ENCODE measurements at regions not wholly inside any gene's neighbourhood (a gene's known extent, or its start where the extent isn't known, plus 50 kb on each side); places are given as distances from the start of the nearest gene placed in this dataset.
A peak's percentile ranks its signal among the peaks of the same experiment; 100 is the strongest.

GRCh38 chr10:10872035-10872673 is 145.5 kb upstream of the CELF2 start:
- CTCF ChIA-PET, result interaction anchor here (0.6 kb wide), 1 partner anchor 68 kb away, joined by 3 read pairs; no protein-coding TSS in a partner anchor
- POLR2A ChIA-PET (ENCODE audit: low non-redundant PET), result no interaction called here
- TF ChIP-seq CTCF (conservative IDR thresholded peaks at IDR 0.05; ENCODE audit: low read depth), result no peak
- DNase-seq (ENCODE audit: low spot score), result peak; percentile 45
- H3K27ac ChIP-seq, result no peak overlapping the region

DNA sequence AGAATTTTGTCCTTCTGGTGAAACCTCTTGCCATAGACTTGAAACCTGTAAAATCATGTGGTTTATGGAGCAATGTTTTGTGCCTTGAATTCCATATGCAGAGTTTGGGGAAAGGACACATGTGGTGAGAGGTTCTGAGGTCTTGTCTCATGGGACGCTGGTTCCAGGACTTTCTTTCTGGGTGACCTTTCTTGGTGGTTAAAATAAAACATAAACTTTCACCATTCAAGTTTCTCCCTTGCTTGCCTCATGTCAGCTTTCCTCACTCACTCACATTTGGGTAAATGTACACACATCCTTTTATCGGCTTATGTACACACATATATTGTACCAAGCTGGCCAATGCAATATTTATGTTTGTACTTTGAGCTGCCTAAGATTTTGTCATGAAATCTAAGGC is 144.9 kb upstream of the CELF2 start:
- H3K27ac ChIP-seq, result no peak overlapping the region
- CTCF ChIA-PET, result no interaction called here
- POLR2A ChIA-PET (ENCODE audit: low non-redundant PET), result no interaction called here
- DNase-seq (ENCODE audit: low spot score), result no peak
- no peak for TF ChIP-seq CTCF (conservative IDR thresholded peaks at IDR 0.05; ENCODE audit: low read depth)

GRCh38 chr10:10873289-10873688 is 144.4 kb upstream of the CELF2 start:
- ChIA-PET POLR2A (ENCODE audit: low non-redundant PET) (no interaction called here), CTCF (no interaction called here)
- no peak for DNase-seq (ENCODE audit: low spot score)
- H3K27ac ChIP-seq, result no peak overlapping the region
- TF ChIP-seq CTCF (conservative IDR thresholded peaks at IDR 0.05; ENCODE audit: low read depth), result no peak

GRCh38 chr10:10873915-10874314 is 143.8 kb upstream of the CELF2 start:
- no peak for TF ChIP-seq CTCF (conservative IDR thresholded peaks at IDR 0.05; ENCODE audit: low read depth)
- DNase-seq (ENCODE audit: low spot score), result no peak
- CTCF ChIA-PET, result interaction anchor here (0.7 kb wide), 1 partner anchor 451 kb away, joined by 3 read pairs; no protein-coding TSS in a partner anchor
- H3K27ac ChIP-seq, result no peak overlapping the region
- POLR2A ChIA-PET (ENCODE audit: low non-redundant PET), result no interaction called here

DNA sequence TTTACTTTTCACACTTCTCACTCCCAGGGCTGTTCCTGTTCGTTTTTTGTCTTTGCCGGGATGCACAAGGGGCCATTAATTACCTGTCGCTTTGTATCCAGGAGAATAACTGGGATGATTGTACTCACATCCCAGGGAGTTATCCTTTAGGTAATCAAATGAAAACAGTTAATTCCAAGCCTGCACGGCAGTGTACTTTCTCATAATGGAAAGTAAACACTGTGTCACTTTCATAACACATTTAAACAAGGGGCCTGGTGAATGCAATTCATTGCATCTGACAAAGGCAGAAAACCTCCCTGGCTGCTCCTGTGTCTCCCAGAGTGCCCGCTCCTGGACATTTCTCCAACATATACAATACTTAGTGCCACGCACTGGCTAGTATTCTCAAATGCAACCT is 138.7 kb upstream of the CELF2 start:
- ChIA-PET POLR2A (ENCODE audit: low non-redundant PET) (no interaction called here), CTCF (no interaction called here)
- no peak overlapping the region for H3K27ac ChIP-seq
- no peak for TF ChIP-seq CTCF (conservative IDR thresholded peaks at IDR 0.05; ENCODE audit: low read depth)
- DNase-seq (ENCODE audit: low spot score), result no peak

DNA sequence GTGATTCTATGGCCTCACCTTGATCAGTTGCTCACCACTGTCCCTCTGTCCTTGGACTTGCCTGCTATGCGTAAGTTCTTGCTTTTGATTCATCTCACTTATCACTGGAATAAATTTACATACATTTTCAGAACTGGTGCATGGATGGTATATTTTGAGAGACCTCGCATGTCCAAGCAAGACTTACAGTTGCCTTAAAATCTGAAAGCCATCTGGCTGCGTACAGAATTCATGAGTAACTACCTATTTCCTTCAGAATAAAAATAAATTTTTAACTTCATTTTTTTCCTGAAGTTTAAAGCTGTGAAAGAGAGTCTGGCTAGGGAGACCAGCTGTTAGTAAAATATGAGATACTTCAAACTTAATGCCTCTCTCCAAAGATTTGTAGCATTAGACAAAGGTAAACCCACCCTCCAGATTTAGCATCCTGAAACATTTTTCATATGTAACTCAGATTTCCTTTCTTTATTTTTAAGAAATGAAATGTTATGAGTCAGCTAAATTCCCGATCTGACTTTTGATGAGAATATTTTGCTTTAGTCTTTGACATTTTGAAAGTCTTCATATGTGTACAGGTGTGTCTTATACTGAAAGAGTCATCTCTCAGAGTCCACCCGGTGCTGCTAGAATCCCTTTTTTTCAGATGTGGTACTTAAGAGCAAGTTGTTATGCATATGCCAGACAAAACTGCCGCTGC is 136.4 kb upstream of the CELF2 start:
- H3K27ac ChIP-seq, result no peak overlapping the region
- no peak for DNase-seq (ENCODE audit: low spot score)
- TF ChIP-seq CTCF (conservative IDR thresholded peaks at IDR 0.05; ENCODE audit: low read depth), result no peak
- ChIA-PET CTCF (interaction anchor here (0.6 kb wide), 1 partner anchor 114 kb away, joined by 4 read pairs; no protein-coding TSS in a partner anchor), POLR2A (ENCODE audit: low non-redundant PET) (no interaction called here)

Measured in RWPE1 (cell line).